HG03095 (cell line): ENCODE measurements at regions not wholly inside any gene's neighbourhood (a gene's known extent, or its start where the extent isn't known, plus 50 kb on each side); places are given as distances from the start of the nearest gene placed in this dataset.
"Not testable (repeated sequence)": the region's sequence is repeated elsewhere in the genome, so short reads cannot be mapped to it uniquely, and the experiment has no call there.

Experiments used
- ATAC-seq: cut with Tn5 transposase; IDR thresholded peaks from one replicate; pipeline ENCODE4 v1.9.1; 2021; ENCODE audit warnings: moderate library complexity; ENCODE audit not compliant: unreplicated experiment

DNA sequence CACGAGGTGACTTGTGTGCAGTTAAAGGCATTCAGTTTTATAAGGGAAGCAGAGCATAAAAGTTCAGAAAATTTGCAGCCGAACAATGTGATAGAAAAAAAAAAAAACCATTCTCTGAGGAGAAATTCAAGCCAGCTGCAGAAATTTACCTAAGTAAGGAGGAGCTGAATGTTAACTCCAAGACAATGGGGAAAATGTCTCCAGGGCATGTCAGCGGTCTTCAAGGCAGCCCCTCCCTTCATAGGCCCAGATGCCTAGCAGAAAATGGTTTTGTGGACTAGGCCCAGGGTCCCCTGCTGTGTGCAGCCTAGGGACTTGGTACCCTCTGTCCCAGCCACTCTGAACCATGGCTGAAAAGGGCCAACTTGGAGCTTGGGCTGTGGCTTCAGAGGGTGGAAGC, 1764.0 kb downstream of the C4orf33 start:
- no peak for ATAC-seq

GRCh38 chr4:130896920-130897319, 1801.0 kb downstream of the C4orf33 start:
- ATAC-seq, result no peak

- ATAC-seq, result no peak
Measured at GRCh38 chr4:130901321-130901720, 1805.4 kb downstream of the C4orf33 start.

GRCh38 chr4:130922955-130923354, 1827.0 kb downstream of the C4orf33 start:
- no peak for ATAC-seq

GRCh38 chr4:130955520-130955919, 1859.6 kb downstream of the C4orf33 start:
- ATAC-seq, result no peak

GRCh38 chr4:130985371-130985770, 1889.4 kb downstream of the C4orf33 start:
- ATAC-seq, result no peak

GRCh38 chr4:130995988-130996387, 1900.0 kb downstream of the C4orf33 start:
- ATAC-seq, result no peak

DNA sequence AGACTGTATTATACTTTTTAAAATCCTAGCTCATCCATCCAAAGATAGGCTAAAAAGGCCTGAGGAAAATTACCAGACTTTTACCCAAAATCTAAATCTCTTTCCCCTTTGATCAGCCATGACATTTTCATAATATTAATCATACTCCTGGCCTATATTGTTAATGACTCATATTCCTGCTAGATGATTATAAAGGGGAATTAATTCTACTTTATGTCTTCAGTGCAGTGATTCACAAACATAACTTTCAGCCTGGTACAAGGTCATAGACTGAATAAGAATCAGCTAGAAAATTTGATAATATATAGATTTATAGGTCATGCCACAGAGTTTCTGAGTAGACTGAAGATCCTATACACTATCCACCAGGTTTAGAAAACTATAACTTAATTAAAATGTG, 1905.4 kb downstream of the C4orf33 start:
- ATAC-seq, result no peak

GRCh38 chr4:131002132-131002531, 1906.2 kb downstream of the C4orf33 start:
- no peak for ATAC-seq

DNA sequence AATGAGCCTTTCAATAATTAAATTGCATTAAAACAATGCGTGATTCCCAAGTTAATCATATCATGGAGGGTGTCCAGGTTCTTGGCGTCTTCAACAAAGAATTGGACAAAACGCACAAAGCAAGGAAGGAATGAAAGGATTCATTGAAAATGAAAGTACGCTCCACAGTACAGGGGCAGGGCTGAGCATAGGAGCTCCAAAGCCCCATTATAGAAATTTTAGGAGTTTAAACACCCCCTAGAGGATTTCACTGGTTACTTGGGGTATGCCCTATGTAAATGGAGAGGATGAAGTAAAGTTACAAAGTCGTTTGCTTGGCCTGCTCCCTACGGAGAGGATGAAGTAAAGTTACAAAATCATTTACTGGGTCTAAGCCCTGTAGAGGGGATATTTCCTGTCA, 1910.4 kb downstream of the C4orf33 start:
- no peak for ATAC-seq

- ATAC-seq, result not testable (repeated sequence)
Measured at GRCh38 chr4:131011961-131012360, 1916.0 kb downstream of the C4orf33 start.

DNA sequence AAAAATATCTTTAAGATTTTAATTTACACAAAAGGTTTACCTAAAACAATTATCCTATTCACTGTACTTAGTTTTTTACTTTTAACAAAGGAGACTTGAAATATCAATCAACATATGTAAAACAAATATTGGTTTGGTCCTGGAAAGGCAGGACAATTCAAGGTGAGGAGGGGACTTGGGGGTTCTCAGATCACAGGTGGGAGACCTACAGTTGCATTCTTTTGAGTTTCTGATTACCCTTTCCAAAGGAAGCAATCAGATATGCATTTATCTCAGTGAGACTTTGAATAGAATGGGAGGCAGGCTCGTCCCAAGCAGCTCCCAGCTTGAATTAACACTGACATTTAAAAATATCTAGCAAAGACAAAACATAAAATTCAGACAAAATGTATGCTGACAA, 1917.3 kb downstream of the C4orf33 start:
- no peak for ATAC-seq

GRCh38 chr4:131026771-131027170, 1930.8 kb downstream of the C4orf33 start:
- ATAC-seq, result no peak

GRCh38 chr4:131044368-131044767, 1948.4 kb downstream of the C4orf33 start:
- no peak for ATAC-seq

- ATAC-seq, result no peak
Measured at GRCh38 chr4:131046821-131047220, 1950.9 kb downstream of the C4orf33 start.

- ATAC-seq, result no peak
Measured at GRCh38 chr4:131052646-131053045, 1956.7 kb downstream of the C4orf33 start.

GRCh38 chr4:131054489-131055019, 1958.6 kb downstream of the C4orf33 start:
- ATAC-seq, result no peak

GRCh38 chr4:131061734-131062133, 1965.8 kb downstream of the C4orf33 start:
- no peak for ATAC-seq

DNA sequence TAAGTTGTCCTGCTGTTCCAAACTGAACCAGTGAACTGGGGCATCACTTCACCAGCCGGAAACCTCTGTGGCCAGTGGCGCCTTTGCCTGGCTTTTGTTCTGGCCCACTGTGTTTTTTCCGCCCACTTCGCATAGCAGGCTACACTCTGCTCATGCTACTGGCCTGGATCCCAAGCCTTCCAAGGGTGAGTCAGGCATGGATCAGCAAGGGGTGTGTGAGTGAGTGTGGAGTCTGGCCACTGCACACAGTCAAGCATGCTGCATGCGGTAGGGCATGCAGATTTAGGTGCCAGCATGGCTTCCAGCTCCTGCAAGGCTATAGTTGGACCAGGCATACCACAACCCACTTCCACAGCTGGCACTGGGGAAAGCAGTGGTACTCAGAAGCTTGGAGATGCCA, 1967.9 kb downstream of the C4orf33 start:
- no peak for ATAC-seq

- no peak for ATAC-seq
Measured at GRCh38 chr4:131081069-131081468, 1985.1 kb downstream of the C4orf33 start.

DNA sequence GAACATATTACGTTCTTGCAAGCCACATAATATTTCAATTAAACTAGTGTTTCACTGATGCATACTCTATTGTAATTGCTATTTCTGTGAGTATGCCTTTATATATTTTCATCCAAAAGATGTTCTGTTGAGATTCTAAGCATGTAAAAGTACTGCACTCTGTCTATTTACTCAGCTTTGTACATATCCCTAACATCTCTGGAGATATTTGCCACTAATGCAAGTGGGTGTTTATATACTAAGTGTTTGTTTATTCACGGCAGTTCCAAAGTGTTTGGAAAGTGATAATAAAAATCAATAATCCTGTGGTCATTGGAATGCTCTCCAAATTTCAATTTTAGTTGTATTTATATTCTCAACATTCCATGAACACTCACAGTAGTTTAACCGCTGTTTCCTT, 1989.0 kb downstream of the C4orf33 start:
- ATAC-seq, result no peak

- no peak for ATAC-seq
Measured at GRCh38 chr4:131091896-131092295, 1995.9 kb downstream of the C4orf33 start.

DNA sequence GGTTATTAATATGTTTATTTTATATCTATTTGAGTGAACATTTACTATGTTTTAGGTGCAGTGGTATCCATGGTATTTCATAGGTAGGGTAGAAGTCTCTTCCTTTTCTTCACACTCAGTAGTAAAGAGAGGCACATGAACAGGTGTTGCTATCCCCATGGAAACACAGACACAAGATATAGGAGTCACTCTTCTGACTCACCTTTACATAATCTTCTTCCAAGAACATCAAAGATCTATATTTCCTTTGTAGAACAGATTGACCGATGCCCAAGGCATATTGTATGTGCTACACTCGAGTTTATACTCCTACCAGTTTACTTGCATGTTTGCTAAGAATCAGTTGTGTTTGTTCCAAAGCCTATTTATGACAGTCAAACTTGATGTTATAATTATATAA, 1997.4 kb downstream of the C4orf33 start:
- no peak for ATAC-seq

GRCh38 chr4:131098976-131099375, 2003.0 kb downstream of the C4orf33 start:
- no peak for ATAC-seq
